ENCODE measurements at regions not wholly inside any gene's neighbourhood (a gene's known extent, or its start where the extent isn't known, plus 50 kb on each side); places are given as distances from the start of the nearest gene placed in this dataset.
"Not testable (repeated sequence)": the region's sequence is repeated elsewhere in the genome, so short reads cannot be mapped to it uniquely, and the experiment has no call there.

DNA sequence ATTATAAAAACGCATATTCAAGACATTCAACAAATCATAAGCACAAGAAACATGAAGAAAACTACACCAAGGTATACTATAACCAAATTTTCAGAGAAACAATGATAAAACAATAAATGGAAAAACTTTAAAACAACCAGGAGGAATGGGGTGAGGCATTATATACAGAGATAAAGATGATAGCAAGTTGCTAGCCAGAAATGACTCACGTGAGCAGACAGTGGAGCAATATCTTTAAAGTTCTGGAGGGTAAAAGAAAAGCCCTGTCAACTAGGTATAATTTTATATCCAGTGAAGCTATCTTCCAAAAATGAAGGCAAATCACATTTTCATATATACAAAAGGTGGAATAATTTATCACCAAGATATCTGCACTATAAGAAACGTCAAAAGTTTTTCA lies 97.8 kb upstream of the PCED1B start:
- no peak for DNase-seq (ENCODE audit: low read depth in 4 of 4, low spot score in 3 of 4)

DNA sequence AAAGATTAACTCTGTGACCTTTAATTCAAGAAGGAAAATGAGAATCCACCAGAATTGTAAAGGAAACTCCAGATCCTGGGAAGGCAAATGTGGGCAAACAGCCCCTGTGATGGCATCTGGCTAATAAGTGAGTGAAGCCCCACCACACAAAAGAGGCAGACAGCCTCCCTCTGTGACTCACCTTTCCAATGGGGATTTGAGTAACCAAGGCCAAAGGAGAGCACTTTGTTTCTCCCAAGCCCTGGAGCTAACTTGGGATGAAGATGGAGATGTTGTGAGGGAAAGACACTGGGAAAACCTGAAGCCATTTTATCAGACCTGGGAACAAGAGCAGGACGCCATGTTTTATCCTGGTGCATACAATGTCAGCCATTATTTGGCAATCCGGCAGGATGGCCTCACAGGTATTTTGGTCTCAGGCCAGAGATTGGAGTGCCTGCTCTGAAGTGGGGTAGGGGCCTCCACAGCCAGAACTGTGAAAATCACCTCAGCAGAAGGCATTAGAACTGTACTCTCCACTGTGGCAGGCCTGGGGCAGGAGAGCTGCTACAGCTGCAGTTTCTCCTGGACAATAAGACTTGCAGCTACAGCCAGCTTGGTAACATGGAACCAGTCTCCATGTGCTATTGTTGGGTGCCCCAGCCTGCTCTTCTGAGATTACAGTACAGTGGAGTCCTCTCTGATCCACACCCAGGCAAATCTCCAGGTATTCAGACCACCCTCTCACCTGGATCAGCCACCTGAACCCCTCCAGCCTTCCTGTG lies 96.6 kb upstream of the PCED1B start:
- no peak for DNase-seq (ENCODE audit: low read depth in 4 of 4, low spot score in 3 of 4)

- DNase-seq (ENCODE audit: low read depth in 4 of 4, low spot score in 3 of 4): peak in 3 of 4 donors; percentile 3 to 18 (median 9)
Measured at GRCh38 chr12:46983393-46983793, 96.0 kb upstream of the PCED1B start.

DNA sequence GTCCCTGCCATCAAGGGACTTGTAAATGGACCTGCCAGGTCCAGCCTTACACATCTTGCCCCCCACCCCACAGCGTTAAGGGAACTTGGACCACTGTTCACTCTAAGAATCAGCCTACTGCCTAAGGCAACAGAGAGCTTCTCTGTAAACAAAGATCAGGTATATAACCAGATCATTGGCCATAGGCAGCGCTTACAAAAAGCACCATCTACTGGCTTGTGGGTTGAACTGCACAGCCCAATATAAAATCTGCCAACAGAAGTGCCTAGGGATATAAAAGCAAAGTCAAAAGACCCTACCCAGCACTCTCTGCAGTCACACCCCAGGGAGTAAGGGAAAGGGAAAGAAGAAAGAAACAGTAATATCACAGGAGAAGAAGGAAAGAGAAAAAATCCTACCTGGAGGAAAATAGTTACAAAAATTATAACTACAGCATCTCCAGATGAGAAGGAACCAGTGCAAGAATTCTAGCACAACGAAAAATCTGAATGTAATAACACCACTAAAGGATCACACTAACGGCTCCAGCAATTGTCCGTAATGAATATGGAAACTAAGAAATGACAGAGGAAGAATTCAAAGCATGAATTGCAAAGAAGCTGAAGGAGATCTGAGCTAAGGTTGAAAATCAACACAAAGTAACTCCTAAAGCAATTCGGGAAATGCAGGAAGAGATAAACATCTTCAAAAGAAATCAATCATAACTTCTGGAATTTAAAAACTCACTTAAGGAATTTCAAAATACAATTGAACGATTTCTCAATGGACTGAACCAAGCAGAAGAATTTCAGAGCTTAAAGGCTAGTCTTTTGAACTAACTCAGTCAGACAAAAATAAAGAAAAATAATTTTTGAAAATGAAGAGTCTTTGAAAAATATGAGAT lies 95.2 kb upstream of the PCED1B start:
- peak; percentile 5 to 30 (median 12) for DNase-seq (ENCODE audit: low read depth in 4 of 4, low spot score in 3 of 4)

GRCh38 chr12:46985816-46986215 lies 93.6 kb upstream of the PCED1B start:
- no peak for DNase-seq (ENCODE audit: low read depth in 4 of 4, low spot score in 3 of 4)

DNA sequence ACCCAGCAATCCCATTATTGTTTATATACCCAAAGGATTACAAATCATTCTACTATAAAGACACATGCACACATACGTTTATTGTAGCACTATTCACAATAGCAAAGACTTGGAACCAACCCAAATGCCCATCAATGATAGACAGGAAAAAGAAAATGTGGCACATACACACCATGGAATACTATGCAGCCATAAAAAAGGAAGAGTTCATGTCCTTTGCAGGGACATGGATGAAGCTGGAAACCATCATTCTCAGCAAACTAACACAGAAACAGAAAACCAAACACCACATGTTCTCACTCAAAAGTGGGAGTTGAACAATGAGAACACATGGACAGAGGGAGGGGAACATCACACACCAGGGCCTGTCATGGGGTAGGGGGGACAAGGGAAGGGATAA lies 91.3 kb upstream of the PCED1B start:
- not testable (repeated sequence) for DNase-seq (ENCODE audit: low read depth in 4 of 4, low spot score in 3 of 4)

DNA sequence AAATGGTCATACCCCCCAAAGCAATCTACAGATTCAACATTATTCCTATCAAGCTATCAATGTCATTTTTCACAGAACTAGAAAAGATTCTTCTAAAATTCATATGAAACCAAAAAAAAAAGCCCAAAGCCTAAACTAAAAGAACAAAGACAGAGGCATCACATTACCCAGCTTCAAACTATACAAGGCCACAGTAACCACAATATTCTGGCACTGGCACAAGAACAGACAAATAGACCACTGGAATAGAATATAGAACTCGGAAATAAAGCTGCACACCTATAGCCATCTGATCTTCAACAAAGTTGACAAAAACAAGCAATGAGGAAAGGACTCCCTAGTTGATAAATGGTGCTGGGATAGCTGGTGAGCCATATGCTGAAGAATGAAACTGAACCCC lies 89.2 kb upstream of the PCED1B start:
- no peak for DNase-seq (ENCODE audit: low read depth in 4 of 4, low spot score in 3 of 4)

GRCh38 chr12:46992051-46992450 lies 87.4 kb upstream of the PCED1B start:
- DNase-seq (ENCODE audit: low read depth in 4 of 4, low spot score in 3 of 4): not testable (repeated sequence)

GRCh38 chr12:46998811-46999368 lies 80.5 kb upstream of the PCED1B start:
- DNase-seq (ENCODE audit: low read depth in 4 of 4, low spot score in 3 of 4): no peak

- no peak for DNase-seq (ENCODE audit: low read depth in 4 of 4, low spot score in 3 of 4)
Measured at GRCh38 chr12:47004634-47005033, 74.8 kb upstream of the PCED1B start.

DNA sequence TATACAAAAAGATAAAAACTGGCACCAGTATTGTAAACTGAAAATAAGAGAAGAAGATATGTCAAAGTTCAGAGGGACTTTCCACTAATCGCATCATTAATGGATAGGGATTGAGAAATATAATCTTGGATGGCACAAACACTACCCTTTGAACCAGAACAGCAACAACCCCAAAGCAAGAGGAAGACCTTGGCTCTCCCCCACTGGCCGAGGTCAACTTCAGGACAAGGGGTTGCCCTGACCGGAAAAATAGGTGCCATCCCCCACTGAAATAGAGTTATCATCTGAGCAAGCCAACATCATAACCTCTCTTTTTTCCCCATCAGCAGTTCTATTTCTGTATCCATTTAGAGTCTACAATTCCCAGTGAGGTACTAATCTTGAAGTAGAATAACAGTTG lies 72.4 kb upstream of the PCED1B start:
- DNase-seq (ENCODE audit: low read depth in 4 of 4, low spot score in 3 of 4): no peak

GRCh38 chr12:47012552-47012951 lies 66.9 kb upstream of the PCED1B start:
- DNase-seq (ENCODE audit: low read depth in 4 of 4, low spot score in 3 of 4): no peak

DNA sequence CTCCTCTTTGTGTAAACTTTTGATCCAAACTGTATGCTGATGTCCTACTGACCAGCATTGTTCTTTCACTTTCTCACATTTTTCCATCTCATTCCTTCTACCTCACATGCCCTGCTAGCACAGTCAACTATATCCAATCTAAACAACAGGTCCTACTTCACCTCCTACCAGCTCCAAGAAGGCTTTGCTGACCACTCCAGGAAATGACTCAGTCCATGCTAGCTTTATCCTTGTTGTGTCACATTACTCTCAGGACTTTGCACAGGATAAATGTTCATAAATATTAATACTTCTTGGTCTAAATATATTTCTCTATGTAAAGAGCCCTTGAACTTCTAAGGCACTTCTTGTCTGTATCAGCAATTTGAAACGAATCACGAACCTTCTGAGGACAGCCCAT lies 64.9 kb upstream of the PCED1B start:
- DNase-seq (ENCODE audit: low read depth in 4 of 4, low spot score in 3 of 4): no peak

- DNase-seq (ENCODE audit: low read depth in 4 of 4, low spot score in 3 of 4): no peak
Measured at GRCh38 chr12:47015381-47015780, 64.0 kb upstream of the PCED1B start.

GRCh38 chr12:47017041-47017713 lies 62.2 kb upstream of the PCED1B start:
- DNase-seq (ENCODE audit: low read depth in 4 of 4, low spot score in 3 of 4): no peak

DNA sequence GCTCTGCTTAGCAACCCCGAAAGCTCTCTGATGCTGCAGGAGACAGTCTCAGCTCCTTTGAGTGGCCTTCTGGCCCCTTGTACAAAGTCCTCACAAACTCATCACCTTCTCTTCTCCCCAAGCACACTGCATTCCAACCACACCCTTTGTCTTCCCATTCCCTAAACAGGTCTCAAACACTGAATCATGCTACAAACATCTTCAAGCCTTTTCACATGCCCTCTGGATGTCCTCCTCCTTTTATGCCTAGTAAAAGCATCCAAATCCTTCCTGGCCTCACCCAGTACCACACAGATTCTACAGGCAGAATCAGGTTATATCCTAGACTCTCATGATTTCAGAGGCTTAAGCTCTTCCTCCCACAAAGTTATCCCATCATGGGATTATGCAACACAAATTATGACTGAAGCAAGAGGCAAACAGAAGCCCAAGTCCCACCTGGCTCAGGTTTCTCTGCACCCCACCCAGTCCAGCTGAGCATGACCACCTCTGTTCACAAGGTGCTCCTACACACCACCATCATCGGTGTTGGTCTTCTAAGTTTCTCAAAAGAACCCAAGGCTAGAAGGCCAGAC lies 61.4 kb upstream of the PCED1B start:
- DNase-seq (ENCODE audit: low read depth in 4 of 4, low spot score in 3 of 4): no peak

- no peak for DNase-seq (ENCODE audit: low read depth in 4 of 4, low spot score in 3 of 4)
Measured at GRCh38 chr12:47020211-47020821, 59.1 kb upstream of the PCED1B start.

- DNase-seq (ENCODE audit: low read depth in 4 of 4, low spot score in 3 of 4): no peak
Measured at GRCh38 chr12:47021298-47021697, 58.1 kb upstream of the PCED1B start.

- no peak for DNase-seq (ENCODE audit: low read depth in 4 of 4, low spot score in 3 of 4)
Measured at GRCh38 chr12:47022296-47022695, 57.1 kb upstream of the PCED1B start.

DNA sequence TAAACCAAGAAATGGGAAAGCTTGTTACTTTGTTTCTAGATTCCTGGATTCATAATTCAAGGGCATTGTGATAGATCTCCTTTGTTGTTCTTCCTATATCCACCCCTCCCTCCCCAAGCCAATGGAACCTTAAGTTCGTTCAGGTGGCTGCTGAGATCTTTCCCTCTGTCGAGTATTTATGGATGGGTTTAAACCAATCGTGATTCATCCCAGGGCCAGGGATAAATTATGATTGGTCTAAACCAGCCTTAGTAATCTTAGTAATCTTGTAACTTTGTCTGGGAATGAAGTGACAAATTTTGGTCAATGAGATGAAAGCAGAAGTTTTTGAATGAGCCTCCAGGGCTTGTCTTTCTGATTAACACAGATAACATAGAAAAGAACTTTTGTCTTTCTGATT lies 56.1 kb upstream of the PCED1B start:
- DNase-seq (ENCODE audit: low read depth in 4 of 4, low spot score in 3 of 4): no peak
